ENCODE measurements at regions not wholly inside any gene's neighbourhood (a gene's known extent, or its start where the extent isn't known, plus 50 kb on each side); places are given as distances from the start of the nearest gene placed in this dataset.
"Not testable (repeated sequence)": the region's sequence is repeated elsewhere in the genome, so short reads cannot be mapped to it uniquely, and the experiment has no call there.

- no peak for DNase-seq (ENCODE audit: low read depth)
These were observed 57.7 kb downstream of the RAD51AP2 start for GRCh38 chr2:17460371-17461086.

GRCh38 chr2:17455343-17455742, 62.9 kb downstream of the RAD51AP2 start:
- no peak for DNase-seq (ENCODE audit: low read depth)

- DNase-seq (ENCODE audit: low read depth) = not testable (repeated sequence)
These were observed 72.0 kb downstream of the RAD51AP2 start for GRCh38 chr2:17446191-17446590.

- no peak for DNase-seq (ENCODE audit: low read depth)
These were observed 72.5 kb downstream of the RAD51AP2 start for GRCh38 chr2:17445744-17446143.

- no peak for DNase-seq (ENCODE audit: low read depth)
These were observed 75.9 kb downstream of the RAD51AP2 start for GRCh38 chr2:17442334-17442733.

GRCh38 chr2:17441790-17442189, 76.5 kb downstream of the RAD51AP2 start:
- no peak for DNase-seq (ENCODE audit: low read depth)

- DNase-seq (ENCODE audit: low read depth) = no peak
These were observed 77.0 kb downstream of the RAD51AP2 start for GRCh38 chr2:17441055-17441771.

- no peak for DNase-seq (ENCODE audit: low read depth)
These were observed 87.9 kb downstream of the RAD51AP2 start for GRCh38 chr2:17430326-17430725.

GRCh38 chr2:17429130-17429529, 89.1 kb downstream of the RAD51AP2 start:
- DNase-seq (ENCODE audit: low read depth) = no peak

- no peak for DNase-seq (ENCODE audit: low read depth)
These were observed 90.8 kb downstream of the RAD51AP2 start for GRCh38 chr2:17427401-17427800.

- no peak for DNase-seq (ENCODE audit: low read depth)
These were observed 91.5 kb downstream of the RAD51AP2 start for GRCh38 chr2:17426743-17427142.

GRCh38 chr2:17422061-17422460, 96.2 kb downstream of the RAD51AP2 start:
- no peak for DNase-seq (ENCODE audit: low read depth)

- peak; percentile 12 for DNase-seq (ENCODE audit: low read depth)
These were observed 101.3 kb downstream of the RAD51AP2 start for GRCh38 chr2:17416884-17417391.

- DNase-seq (ENCODE audit: low read depth) = no peak
These were observed 105.2 kb downstream of the RAD51AP2 start for GRCh38 chr2:17413036-17413435.

- DNase-seq (ENCODE audit: low read depth) = no peak
These were observed 117.1 kb downstream of the RAD51AP2 start for GRCh38 chr2:17401096-17401495.

GRCh38 chr2:17398770-17399169, 119.5 kb downstream of the RAD51AP2 start:
- no peak for DNase-seq (ENCODE audit: low read depth)

- no peak for DNase-seq (ENCODE audit: low read depth)
These were observed 129.4 kb downstream of the RAD51AP2 start for GRCh38 chr2:17388798-17389197.

GRCh38 chr2:17387591-17387990, 130.6 kb downstream of the RAD51AP2 start:
- no peak for DNase-seq (ENCODE audit: low read depth)

GRCh38 chr2:17386771-17387170, 131.5 kb downstream of the RAD51AP2 start:
- DNase-seq (ENCODE audit: low read depth) = no peak

- DNase-seq (ENCODE audit: low read depth) = no peak
These were observed 138.2 kb downstream of the RAD51AP2 start for GRCh38 chr2:17380003-17380402.

GRCh38 chr2:17375262-17375661, 143.0 kb downstream of the RAD51AP2 start:
- DNase-seq (ENCODE audit: low read depth) = no peak

GRCh38 chr2:17373741-17374140, 144.5 kb downstream of the RAD51AP2 start:
- peak; percentile 7 for DNase-seq (ENCODE audit: low read depth)

GRCh38 chr2:17373041-17373440, 145.2 kb downstream of the RAD51AP2 start:
- DNase-seq (ENCODE audit: low read depth) = no peak
